Posterior vena cava (tissue), 2 donors: ENCODE measurements at regions not wholly inside any gene's neighbourhood (a gene's known extent, or its start where the extent isn't known, plus 50 kb on each side); places are given as distances from the start of the nearest gene placed in this dataset.

ENCODE experiments used
- DNase-seq: peaks from one replicate; pipeline ENCODE4 v3.0.0-alpha.2; 2020; ENCODE audit warnings: low spot score
- intact Hi-C, 2 donors: fragments of 100-400 bp; cut with DNase I; formaldehyde crosslinking; loops; one replicate each; pipeline versions ENCODE4 v1.14.1 to v1.14.2; 2022 to 2023
- donor health status: DM: yes; HTN: yes; CAD: no.
- donor health status: DM: yes; HTN: yes; CAD: no.

DNA sequence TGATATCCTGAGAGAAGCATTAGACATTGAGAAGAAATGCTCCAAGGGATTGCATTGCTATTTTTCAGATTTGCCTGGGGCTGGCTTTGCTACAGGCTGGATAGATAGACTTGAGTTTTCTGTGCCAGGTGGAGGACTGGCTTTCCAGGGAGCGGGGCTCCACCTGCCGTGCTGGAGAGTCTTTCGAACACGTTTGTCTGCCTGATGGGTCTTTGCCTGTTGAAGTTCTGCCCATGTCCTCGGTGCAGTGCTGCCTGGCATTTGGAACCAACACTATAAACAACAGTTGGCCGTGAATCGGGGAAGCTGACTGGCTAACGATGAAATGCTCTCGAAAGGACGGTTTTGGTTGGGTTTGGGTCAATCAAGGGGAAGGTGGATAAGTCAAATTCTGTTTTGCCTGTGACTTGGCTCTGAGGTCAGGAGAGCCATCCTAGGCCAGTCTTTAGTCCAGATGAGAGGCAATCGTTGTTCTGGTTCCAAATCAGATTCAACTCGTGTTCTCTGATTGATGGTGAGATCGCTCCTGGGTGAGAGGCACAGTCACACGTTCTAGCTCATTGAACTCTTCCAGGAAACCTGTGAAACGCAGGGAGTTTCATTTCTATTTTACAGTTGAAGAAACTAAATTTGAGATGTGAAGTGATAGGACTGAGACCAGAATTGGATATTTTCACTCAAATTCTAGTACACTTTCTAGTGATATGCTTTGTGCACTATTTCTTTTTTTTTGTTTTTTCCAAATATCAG lies 599.0 kb downstream of the TYW1 start:
- intact Hi-C loops = loop anchor here in 1 of 2 donors (2.0 kb wide), 1 partner anchor 41 kb away; no protein-coding TSS in a partner anchor
- no peak for DNase-seq

DNA sequence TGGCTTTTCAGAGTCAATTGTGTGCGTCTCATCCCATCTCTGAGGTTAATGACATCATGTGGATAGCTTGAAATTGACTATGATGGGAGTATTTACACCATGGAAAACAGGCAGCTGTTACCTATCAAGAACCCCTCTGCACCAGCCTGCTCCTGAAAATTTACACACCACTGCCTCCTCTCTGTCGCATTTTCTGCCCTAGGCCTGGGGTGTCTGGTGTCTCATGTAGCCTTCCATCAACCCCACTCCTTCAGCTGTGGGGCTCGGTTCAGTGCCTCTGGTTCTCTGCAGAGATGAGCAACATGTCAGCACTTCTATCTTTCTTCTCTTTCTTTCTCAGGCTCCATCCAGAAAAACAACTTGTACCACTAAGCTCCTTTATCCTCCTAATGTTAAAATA lies 600.5 kb downstream of the TYW1 start:
- no peak for DNase-seq
- intact Hi-C loops = loop anchor here in 1 of 2 donors (2.0 kb wide), 1 partner anchor 40 kb away; no protein-coding TSS in a partner anchor

DNA sequence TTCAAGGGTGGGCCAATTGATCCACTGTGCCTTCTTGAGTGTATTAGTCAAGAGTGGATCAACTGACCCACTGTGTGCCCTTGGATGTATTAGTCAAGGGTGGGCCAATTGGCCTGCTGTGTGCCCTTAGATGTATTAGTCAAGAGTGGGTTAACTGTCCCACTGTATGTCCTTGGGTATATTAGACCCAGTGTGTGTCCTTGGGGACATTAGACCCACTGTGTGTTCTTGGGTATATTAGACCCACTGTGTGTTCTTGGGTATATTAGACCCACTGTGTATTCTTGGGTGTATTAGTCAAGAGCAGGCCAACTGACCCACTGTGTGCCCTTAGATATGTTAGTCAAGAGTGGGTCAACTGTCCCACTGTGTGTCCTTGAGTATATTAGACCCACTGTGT lies 601.8 kb downstream of the TYW1 start:
- no peak for DNase-seq
- intact Hi-C loops = no loop called here

DNA sequence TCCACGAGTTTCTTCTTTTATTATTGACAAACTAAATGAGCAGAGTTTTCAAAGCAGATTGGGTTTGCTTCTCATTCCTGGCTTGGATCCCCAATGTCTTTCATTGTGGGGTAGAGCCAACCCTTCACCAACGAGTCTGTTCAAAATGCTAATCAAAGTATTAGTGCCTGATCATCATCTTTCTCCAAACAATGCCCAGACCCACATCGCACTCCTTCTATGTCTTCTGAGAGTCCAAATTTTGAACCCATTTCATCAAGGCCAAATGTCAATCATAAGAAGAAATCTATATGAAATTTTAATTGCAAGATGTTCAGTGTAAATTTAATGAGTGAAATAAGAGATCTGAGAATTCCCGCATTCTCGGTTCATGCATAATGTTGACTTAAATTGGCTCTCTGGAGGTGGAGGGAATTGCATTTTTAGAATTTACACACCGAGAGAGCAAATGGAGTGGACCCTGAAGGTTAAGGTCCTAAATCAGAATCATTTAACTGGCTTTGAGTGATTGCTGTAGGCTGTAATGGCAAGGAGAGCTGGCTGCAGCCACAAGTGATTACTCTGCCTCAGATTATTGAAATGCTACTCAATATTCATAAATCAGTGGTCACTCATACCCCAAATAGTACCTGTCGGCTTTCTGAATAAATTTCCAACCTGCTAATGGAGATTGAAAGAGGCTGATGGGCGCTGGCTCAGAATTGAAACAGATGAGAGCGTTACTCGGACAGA lies 602.9 kb downstream of the TYW1 start:
- intact Hi-C loops = no loop called here
- no peak for DNase-seq

DNA sequence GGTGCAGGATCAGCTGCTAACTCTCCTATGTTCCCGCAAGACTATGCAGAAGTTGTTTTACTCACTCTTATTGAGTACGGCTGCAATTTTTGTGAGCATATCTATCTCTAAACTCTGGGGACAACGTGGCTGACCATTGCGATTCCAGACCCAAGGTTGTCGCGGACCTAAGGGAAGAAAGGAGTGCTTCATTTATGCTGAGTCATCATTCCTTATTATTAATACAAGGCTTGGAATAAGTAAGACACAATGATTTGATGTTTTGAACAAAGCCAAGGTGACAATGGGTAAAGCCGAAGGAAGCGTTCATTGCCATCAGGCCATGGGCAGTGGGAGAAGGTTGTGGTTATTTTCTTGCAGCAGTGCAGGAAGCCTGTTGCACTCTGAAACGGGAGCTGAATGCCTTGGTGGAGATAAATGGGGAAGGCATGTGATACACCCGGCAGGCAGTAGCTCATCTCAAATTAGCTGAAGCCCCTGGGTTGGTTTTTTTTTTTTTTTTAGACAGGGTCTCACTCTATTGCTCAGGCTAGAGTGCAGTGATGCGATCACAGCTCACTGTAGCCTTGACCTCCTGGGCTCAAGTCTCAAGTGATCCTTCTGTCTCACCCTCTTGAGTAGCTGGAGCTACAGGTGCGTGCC lies 605.7 kb downstream of the TYW1 start:
- intact Hi-C loops = no loop called here

DNA sequence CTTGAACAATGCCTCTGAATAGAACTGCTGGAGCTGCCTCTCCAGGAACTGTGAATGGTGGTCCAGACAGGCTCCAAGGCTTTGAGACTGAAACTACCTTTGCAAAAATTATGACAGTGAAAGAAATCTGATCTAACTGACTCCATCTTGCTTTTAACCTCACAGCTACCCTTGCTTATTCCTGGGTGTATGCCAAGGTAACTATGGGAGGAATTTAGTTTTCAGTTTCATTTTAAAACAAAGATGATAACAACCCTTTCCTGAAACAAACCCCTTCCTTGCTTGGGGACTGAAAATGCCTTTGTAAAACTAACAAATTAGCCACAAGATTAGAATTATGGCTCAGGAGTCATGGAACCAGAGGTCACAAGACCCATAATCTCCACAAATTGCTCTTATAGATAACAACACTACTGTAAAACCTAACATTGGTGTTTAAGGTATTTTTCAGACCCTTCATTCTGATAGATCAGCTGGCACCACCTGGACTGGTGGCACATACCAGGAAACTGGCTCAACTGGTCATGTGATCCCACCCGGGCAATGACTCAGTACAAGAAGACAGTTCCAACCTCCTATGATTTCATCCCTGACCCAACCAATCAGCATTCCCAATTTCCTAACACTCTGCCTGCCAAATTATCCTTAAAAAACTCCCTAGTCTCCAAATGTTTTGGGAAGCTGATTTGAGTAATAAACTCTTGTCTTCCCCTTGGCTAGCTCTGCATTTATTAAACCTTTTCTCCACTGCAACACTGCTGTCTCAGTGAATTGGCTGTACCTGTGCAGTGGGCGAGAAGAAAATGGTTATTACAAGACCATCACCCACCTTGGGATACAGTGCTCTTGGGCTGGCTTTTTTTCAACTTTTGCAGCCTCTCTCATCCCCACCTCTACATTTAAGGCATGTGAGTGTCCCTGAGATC lies 608.1 kb downstream of the TYW1 start:
- no peak for DNase-seq
- intact Hi-C loops = no loop called here

More for the DNA sequence above, 605.7 kb downstream of the TYW1 start:
- no peak for DNase-seq

DNA sequence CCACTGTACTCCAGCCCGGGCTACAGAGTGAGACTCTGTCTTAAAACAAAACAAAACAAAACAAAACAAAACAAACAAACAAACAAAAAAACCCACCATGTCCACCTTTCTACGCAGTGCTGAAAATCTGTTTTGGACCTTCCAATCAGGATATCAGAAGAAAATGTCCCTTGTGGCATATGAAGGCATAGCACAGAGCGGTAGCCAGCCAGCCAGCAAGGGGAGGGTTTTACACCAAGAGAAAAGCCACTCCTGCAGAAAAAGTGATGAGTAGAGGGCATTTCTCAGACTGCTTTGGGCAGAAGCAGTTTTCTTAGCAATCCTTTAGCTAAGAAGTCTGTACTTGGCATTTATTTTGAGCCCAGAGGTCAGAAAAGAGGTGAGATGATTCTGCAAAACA lies 612.2 kb downstream of the TYW1 start:
- DNase-seq = no peak
- intact Hi-C loops = no loop called here

DNA sequence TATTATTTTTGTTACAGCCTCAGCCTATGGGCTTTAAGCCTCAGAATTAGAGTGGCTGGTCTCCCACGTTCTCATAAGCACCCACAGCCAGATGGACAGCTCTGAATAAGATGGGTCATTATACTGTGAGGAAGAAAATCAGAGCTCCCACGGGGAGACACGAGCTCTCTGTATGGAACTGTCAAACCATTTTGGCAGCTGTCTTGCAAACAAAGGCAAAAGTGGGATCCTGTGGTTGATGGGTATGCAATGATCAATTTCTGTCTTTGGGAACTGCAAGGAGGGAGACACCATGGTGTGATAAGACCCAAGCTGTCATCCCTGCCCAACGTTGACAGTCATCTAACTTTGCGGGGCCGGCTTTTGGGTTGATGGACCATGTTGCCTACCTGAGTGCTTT lies 614.3 kb downstream of the TYW1 start:
- intact Hi-C loops = no loop called here
- DNase-seq = no peak

DNA sequence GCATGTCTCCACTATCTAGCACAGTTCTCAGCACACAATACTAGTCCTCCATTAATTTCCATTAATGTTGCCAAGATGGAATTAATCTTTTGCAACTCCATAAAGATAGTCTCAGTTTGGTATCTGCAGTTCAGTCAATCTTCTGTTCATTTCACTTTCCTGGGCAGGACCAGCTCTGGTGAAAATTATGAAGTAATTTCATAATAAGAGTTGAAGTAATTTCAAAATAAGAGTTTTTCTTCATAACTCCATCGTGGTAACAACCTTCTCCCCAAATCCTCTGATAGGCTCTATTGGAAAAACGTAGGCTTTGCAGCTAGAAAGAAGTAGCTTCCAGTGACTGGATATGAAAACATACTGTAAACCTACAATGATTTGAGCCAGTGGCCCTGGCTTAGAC lies 618.2 kb downstream of the TYW1 start:
- no peak for DNase-seq
- intact Hi-C loops = no loop called here

DNA sequence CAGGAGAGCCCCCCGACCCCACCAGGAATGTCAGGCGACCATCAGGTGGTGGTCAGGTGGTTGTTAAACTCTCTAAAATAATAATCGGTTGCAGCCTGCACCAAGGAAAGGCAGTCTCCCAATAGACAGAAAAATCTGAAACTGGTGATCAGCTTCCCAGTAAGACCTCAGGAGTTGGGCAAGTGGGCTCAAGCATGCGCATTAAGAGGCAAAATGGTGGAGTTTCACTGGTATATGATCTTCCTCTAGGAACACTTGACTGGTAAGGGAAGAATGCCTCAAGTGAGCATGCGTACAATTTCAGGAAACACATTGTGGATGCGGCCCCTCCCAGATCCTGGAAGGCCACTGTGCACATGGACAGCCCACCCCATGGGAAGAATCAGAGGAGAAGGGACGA lies 619.9 kb downstream of the TYW1 start:
- no peak for DNase-seq
- intact Hi-C loops = no loop called here

DNA sequence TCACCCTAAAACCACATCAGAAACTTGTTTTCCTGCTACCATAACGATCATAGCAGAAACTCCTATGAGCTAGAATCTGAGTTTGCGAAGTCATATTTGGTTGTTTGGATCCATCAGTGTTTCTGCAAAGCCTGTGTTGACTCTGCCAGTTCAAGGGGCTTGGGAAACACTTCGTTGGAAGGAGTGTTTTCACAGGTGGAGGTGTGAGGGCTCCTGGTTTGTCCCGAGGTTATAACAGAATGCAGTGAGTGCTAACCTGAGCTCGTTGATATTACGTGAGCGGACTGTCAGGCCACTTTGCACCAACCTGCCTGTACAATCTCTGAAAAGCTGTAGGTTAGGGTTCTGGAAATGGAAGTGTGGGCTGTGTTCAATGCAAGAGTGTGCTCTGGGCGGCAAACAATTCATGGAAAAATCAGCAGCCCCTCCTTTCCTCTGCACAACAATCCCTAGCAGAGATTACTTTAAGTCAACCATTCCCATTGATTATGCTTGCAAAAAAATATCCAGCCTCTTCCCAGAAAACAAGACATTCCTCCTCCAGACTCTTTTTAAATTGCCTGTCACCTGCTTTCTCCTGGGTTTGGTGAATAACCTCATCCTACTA lies 622.0 kb downstream of the TYW1 start:
- no peak for DNase-seq
- intact Hi-C loops = no loop called here

DNA sequence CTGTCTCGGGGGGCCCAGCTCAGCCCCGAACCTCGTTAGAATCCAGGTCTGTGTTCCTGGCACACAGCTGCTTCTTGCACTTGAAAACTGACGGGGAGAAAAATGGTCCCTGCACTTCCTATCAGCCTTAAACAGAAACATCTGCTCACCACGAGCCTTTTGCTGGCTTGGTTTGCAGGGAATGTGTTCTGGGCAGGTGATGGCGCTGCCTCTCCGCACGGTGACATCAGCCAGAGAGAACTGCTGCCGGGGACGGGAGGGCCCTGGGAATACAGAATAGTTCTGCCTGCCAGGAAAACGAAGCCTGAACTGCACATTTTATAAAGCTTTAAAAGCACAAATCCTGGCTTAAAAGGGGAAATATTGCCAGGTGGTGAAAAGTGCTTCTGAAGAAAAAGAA lies 622.5 kb downstream of the TYW1 start:
- no peak for DNase-seq
- intact Hi-C loops = no loop called here

DNA sequence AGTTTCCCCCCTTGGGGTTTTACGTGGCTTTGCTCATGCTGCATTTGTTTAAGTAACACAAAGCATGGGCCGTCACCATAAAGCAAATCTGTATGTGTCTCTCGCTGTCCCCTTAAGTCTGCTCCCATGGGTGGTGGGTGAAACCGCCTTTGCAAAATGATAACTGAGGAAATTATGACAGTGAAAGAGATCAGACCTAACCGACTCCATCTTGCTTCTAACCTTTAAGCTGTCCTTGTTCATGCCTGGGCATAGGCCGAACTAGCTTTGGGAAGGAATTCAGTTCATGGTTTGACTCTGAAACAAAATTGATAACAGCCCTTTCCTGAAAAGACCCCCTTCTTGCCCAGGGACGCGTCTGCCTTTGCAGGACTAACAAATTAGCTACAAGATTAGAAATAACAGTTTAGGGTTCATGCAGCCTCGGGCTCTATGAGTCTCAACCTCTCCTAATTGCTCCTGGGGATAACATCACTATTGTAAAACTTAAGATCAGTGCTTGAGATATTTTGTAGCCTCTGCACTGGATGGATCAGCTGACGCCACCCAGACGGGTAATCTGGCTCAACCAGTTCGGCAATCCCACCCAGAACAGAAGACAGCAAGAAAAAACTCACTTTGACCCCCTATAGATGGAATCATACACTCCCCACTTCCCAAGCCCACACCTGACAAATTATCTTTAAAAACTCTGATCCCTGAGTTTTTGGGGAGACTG lies 623.7 kb downstream of the TYW1 start:
- intact Hi-C loops = no loop called here
- no peak for DNase-seq

DNA sequence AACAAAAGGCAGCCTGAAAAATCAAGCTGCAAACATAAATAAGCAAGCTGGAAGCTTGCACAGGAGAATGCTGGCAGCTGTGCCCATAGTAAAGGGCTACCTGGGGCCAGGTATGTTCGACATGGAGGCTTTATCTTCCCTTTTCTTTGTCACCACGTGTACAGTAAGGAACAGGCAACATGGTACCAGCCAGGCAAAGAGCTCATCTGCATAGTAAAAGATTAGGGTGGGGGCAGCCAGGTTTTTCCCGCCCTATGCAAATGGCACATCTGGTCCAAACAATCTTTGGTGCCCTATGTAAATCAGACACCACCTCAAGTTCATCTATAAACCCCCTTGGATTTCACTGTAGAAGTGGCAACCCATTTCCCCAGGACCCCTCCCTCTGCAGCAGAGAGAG lies 625.1 kb downstream of the TYW1 start:
- intact Hi-C loops = no loop called here
- no peak for DNase-seq

DNA sequence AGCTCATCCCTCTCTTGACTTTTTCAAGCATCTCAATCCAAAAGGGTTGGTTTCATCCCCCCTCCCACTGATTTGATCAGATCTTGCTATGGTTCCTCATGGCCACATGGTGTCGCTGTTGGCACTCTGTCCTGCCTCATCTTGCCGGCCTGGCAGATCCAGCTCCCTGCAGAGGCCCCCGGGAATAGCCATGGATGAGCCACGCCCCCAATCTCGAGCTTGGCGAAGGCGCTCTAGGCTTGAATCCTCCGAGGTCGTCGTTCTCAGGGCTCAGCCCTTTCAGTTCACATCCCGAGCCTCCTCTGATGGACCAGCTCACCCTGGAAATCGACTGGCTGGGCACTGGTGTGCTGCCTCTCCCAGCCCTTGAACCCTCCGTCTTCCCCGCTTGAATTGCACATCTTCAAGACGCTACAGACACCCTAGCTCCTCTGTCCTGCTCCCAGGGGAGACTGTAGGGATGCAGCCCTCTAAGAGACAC lies 628.7 kb downstream of the TYW1 start:
- peak; percentile 89 for DNase-seq
- intact Hi-C loops = no loop called here

DNA sequence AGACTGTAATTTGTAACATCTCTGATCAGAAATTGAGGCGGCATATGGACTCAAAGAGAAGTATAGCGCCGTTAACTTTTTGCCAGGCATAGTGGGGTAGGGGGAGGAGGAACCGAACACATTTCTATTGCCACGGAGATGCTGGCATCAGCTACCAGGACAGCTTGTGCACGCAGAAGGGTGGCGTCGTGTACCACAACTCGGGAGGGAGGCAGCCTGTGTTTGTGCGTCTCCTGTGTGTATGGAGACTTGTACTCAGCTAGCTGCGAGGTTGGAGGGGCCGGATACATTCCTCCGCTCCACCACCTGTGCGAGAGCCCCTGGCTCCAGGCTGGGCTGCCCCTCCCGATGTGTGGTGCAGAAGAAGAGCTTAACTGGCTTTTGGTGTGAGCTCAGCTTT lies 634.8 kb downstream of the TYW1 start:
- DNase-seq = no peak
- intact Hi-C loops = no loop called here

DNA sequence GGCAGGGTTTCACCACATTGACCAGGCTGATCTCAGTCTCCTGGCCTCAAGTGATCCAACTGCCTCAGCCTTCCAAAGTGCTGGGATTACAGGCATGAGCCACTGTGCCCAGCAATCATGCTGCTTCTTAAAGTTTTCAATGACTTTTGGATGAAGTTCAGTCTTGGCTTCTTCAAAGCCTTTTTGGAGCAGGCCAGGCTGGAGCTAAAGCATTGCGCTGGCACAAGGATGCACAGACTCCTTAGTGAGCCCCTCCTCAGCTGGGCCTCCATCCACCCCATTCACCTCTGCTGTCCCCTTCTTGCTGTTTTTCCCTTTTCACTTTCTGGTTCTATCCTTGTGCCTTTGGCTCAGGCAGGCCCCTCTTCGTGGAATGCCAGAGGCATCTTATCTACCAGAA lies 638.6 kb downstream of the TYW1 start:
- DNase-seq = no peak
- intact Hi-C loops = no loop called here

DNA sequence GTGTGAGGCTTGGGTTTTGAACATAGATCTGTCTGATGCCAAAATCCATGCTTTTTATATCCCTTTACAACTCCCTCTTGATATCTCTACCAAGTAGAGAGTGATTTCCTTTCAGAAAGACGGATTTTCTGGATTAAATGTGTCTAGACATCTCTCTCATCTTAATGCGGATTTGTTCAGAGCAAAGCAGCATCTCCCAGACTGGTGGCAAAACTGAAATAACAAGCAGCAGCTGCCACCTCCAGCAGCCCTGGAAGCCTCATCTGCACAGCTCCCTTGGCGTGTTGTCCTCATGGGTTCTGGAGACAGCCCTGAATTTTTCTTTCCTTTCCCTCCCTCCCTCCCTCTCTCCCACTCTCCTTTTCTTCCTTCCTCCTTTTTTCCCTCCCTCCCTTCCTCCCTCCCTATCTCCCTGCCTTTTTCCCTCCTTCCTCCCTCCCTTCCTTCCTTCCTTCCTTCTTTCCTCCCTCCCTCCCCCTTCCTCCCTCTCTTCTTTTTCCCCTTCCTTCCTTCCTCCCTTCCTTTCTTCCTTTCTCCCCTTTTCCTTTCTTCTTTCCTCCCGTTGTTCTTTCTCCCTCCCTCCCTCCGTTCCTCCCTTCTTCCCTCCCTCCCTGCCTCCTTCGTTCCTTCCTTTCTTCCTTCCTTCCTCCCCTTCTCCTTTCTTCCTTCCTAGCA lies 639.9 kb downstream of the TYW1 start:
- no peak for DNase-seq
- intact Hi-C loops = loop anchor here (2.0 kb wide), 2 partner anchors 40 to 50 kb away; no protein-coding TSS in a partner anchor
